Stimulated activated CD4-positive, alpha-beta T cell treated with anti-CD3 and anti-CD28 coated beads, Interleukin-4, amount 100 ng/mL, for 1 hour (primary cell): ENCODE measurements at regions not wholly inside any gene's neighbourhood (a gene's known extent, or its start where the extent isn't known, plus 50 kb on each side); places are given as distances from the start of the nearest gene placed in this dataset.
"Not testable (repeated sequence)": the region's sequence is repeated elsewhere in the genome, so short reads cannot be mapped to it uniquely, and the experiment has no call there.

ENCODE experiments used
- DNase-seq: peaks from one replicate; pipeline ENCODE4 v3.0.0-alpha.2; 2020

DNA sequence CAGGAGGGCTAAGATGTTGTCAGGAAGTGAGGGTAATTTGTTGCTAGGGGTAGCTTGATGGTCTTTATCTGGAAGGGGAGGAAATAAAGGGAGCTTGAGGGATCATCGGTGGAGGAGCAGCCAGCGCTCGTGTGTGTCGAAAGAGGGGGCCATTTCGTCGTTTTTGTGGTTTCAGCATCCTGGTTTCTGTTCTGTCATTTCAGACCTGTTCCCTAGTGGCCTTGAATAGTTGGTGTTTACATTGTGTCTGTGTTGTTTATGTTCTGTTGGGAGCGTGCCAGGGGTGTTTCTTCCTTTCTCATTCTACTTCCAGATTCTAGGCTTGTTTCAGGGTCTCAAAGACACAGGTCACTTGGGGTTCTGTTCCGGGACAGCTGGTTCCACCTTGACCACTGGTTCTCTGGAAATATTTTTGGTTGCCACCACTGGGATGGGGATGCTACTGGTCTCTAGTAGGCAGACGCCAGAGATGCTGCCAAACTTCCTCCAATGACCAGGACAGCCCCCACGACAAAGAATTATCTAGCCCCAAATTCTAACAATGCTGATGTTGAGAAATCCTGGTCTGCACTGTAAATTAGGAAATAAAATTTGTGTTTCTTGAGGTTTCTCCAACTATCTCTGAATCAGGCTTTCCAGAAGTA, 113.9 kb upstream of the NAA20 start:
- DNase-seq, result no peak

DNA sequence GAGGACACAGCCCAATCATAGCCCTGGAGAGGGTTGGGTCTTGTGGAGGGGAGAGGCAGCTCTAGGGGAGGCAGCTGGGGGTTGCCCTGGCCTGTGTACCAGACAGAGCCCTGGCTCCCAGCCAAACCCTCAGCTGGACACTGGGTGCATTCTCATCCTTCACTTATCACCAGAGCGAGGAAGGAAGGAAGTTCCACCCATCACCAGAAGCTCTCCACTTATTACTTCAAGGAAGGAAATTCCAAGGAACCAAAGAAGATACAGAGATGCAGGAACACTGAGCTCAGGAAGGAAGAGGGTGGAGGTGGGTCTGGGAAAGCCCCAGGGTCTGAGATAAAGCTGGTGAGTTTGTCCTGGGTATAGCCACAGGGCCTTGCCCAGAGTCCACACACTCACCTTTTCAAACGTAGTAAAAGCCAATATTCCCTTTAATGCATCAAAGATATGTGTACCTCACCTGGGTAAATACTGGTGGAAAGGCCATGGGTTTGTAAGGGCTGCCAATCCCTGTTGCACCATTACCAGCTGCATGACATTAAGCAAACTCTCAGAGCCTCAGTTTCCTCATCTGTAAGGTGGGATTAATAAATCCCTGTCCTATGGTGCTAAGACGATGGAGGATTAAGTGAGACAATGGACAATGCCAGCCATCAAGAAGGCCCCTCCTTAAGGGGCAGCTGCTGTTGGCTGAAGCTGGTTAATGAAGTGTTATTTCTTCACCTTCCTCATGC, 109.7 kb upstream of the NAA20 start:
- no peak for DNase-seq

DNA sequence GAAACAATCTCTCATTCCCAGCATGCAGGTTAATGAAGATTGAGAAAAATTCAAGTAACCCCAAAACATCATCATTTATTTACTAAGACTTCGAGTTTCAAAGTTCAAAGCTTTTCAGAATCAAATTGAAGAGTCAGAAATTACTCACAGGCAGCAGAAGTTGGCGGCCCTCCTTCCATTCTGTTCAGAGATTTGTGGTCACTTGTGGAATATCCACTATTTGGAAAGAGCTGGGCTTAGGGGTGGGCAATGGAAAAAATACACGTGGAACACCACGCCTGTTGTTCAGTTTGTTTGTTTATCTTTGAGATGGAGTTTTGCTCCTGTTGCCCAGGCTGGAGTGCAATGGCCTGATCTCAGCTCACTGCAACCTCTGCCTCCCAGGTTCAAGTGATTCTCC, 108.6 kb upstream of the NAA20 start:
- no peak for DNase-seq

DNA sequence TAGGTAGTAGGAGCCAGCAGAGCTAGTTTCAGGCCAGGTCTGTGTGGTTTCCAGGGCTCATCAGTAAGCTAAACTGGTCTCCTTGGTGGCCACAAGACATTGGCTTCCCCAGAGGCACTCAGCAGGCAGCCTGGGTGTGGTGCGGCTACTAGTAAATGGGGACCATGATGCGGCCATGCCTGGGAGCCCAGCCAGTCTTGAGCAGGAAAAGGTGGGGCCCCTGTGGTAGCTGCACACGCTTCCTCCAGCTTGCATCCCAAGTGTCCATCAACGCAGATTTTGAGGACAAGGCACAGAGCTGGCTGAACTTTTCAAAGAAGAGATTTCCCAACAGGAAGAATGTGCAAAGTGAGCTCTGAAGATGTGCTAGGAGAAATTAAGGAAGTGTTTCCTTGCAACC, 107.4 kb upstream of the NAA20 start:
- no peak for DNase-seq

DNA sequence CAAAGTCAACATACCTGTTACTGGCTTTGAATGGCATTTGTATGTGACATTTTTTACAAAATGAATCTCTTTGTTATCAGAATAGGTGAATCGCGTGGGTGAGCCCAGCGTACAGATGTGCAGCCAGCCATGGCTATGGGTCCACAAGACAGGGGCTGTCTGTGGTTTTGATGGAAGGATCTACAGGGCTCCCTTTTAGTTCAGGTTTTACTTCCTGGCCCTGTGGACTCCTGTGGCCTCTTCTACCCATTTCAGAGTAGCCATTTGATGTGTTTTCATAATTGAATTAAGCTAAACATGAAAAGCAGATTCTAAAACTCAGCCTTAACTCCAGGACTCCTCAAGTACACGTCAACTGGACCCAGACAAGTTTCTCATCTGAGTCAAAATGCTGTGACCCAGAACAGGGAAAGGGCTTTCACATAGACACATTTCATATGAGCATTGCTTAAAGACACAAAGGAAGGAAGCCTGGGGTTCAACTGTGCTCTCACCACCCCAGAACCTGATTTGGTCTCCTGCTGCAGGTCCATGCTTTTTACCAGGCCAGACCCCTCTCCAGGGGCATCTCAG, 105.3 kb upstream of the NAA20 start:
- no peak for DNase-seq

DNA sequence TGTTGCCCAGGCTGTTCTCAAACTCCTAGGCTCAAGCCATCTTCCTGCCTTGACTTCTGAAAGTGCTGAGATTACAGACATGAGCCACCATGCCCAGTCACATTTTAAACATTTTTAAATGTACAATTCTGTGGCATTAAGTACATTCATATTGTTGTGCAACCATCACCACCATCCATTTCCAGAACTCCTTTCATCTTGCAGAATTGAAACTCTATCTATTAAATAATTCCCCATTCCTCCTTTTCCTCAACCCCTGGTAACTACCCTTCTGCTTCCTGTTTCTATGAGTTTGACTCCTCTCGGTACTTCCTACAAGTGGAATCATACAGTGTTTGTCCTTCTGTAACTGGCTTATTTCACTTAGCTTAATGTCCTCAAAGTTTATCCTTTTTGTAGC, 103.8 kb upstream of the NAA20 start:
- DNase-seq, result no peak

DNA sequence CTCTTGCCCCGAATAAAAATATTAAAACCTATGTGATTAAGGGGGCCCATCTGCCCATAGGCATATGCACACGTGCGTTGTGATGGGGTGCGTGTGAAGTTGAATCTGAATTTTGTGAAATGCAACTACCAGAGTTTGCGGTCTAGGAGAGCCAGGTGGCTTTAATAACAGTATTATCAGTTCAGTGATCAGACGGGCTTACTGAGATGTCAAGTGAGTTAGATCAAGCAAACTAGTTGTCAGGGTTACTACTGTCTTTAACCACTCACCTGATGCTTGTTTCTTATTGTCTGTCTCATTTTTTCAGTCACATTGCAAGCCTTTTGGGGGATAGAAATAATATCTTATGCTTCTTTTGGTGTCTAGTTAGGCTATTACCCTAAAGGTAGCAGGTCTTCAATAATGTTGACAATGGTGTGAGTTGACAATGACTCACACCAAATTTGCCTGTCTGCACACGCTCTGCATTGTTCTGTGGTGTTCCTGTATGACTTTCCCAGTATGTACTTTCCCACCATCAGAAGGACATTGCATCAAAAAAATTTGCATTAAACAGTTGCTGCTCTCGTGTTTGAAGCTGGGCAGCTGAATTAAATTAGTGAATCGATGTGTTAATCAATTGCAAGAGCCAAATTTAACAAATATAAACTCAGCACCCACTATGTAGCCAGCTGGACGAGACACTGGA, 103.1 kb upstream of the NAA20 start:
- no peak for DNase-seq

DNA sequence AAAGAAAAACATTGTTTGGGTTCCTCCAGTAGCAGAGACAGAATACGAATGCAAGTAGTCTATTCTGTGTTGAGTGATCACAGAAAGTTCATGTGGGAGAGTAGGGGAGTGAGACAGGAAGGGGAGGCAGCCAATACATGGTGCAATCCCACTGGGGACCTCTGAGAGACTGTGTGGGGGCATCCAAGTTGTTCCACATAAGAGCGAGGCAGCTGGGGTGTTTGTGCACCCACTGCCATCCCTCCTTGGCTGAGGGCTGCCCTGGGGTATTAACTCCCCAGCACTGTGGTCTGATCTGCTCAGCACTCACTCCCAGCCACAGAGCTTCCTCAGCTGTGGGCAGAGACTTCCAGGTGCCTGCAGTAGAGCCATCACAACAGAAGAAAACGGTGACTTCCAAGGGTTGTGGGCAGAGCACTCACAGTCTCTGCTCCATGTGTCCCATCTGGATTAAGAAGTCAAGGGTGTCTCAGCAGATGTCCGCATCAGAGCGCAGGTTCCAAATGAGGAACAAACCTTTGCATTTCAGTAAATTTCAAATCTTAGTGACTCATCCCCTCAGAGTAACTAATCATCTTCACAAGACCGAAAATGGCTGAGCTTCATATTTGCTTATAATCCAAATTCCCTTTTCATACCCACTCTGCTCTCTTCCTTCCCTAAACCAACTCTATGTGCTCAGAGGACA, 101.9 kb upstream of the NAA20 start:
- DNase-seq, result no peak

DNA sequence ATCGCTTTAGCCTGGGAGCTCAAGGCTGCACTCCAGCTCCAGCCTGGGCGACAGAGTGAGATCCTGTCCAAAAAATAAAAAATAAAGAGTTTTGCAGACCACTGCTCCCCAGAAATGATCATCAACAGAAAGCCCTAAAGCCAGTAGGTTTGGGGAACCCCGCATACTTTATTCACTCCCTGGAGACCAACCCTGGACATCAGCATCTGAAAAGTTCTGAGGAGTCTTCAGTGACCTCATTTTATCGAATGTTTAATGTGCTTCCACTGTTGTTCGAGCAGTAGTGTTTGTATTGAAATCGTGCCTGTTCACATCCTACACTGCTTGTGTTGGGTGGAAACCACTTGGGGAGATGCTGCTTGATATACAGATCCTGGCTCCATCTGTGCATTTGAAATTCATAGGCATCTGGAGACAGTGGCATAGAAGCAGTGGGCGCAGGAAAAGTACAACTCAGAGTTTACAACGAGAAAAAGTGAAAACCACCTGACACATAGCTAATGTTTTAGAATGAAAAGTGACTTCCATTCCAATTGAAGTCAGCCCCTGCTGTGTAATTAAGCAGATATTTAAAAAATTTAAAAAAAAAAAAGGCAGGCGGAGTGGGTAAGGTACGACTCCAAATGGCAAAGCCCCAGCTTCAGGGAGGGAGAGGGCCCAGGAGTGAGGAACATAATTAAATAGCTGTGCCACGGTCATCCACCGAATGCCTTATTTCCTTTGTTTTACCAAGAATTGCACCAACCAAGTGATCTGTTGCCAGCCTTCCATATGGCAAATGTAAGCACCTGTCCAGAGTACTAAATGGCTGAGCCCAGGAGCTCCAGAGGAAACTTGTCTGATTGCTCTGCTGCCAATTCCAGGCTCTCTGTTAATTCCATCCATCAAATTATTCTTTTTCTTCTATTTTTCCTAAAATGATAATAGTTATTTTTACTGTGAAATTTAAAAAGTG, 100.4 kb upstream of the NAA20 start:
- DNase-seq, result no peak

DNA sequence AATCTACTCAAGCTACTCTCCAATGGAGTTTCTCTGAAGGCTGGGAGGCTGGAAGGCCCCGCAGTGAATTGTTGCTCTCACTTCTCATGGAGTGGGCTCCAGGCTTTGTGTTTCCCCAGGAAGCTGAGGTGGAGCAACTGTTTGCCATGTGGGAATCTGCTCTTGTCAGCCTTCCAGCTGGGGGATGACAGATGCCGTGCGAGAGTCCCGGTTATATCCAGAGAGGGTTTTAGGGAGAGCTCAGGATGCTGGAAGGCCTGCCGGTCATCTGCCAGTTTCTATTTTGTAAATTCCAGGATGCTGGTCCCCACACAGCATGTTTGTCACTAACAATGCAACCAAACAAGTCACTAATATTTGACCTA, 98.2 kb upstream of the NAA20 start:
- no peak for DNase-seq

DNA sequence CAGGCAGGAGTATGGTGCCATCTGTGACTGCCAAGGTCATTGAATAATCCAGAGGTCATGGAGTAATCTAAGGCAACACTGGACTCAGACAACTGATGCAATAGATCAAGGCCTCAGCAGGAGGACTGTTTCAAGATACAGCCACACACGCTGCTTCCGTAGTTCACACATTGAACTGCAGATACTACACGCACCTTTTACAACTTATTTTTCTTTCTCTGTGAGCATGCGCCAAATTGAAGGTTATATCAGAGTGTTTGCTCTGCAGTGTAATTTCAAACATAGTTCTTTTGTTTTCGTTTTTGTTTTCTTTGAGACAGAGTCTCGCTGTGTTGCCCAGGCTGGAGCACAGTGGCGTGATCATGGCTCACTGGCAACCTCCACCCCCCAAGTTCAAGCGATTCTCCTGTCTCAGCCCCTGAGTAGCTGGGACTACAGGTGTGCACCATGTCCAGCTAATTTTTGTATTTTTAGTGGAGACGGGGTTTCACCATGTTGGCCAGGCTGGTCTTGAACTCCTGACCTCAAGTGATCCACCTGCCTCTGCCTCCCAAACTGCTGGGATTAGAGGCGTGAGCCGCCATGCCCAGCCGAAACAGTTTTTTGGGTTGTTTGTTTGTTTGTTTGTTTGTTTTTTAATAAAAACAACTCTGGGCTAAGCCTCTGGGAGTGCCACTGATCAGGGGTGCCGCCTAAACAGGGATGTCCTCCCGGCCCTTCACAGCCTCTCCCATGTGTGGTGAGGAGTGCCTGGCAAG, 96.6 kb upstream of the NAA20 start:
- DNase-seq, result no peak

DNA sequence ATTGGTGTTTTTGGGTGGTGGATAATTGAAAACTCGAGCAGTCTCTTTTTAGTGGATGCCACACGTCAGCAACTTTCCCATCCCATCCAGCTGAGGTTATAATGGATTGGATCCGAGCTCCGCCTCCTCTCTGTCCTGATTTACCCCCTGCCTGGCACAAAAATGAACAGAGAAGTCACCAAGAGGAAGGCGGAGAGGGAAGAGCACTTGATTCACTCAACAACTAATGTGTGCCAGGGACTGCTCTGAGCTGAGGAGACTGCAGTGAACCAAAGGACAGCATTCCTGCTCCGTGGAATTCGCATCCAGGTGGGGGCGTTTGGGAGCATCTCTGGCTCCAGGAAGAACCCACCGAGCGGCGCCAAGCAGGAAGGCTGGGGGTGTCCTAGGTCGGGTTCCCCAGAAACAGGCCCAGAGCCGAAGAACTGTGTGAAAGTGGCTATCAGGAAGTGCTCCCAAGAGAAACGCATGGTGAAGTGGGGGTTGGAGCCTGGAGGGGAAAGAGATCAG, 95.8 kb upstream of the NAA20 start:
- no peak for DNase-seq

DNA sequence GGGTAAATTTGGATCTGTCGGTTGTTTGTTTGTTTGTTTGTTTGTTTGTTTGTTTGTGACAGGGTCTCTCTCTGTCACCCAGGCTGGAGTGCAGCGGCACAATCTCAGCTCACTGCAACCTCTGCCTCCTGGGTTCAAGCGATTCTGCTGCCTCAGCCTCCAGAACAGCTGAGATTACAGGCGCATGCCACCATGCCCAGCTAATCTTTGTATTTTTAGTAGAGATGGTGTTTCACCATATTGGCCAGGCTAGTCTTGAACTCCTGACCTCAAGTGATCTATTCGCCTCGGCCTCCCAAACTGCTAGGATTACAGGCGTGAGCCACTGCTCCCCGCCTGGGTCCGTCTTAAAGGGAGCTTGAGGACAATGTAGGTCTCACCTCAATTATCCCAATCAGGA, 95.3 kb upstream of the NAA20 start:
- DNase-seq, result not testable (repeated sequence)

DNA sequence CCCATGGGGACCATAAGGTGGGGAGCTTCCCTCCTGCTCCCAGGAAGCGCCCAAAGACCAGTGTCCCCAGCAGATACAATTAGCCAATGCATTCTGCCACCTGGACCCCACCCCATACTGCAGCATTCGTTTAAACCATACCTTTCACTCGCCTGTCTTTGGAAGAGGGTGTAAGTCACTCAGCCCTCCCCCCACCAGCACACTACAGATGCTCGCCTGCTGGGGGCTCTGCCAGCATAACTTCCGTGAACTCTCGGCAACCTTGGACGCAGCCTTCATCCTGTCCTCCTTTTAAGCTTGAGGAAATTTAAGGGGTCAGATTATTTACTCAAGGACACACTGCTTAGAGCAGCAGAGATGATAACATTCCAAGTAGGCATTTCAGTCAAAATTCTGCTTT, 94.4 kb upstream of the NAA20 start:
- DNase-seq, result no peak

DNA sequence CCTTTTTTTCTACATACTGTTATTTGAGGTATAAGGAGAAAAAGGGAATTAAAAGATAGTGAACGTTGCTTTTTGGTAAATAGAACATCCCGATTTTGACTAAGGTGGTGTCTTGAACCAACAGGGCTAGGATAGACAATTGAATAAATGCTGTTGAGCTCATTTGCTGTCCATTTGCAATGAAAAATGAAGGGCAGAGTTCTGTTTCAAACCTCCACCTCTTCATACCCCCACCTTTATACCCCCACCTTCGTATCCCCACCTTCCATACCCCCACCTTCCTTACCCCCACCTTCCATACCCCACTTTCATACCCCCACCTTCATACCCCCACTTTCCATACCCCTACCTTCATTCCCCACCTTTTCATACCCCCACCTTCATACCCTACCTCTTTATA, 93.4 kb upstream of the NAA20 start:
- DNase-seq, result no peak

DNA sequence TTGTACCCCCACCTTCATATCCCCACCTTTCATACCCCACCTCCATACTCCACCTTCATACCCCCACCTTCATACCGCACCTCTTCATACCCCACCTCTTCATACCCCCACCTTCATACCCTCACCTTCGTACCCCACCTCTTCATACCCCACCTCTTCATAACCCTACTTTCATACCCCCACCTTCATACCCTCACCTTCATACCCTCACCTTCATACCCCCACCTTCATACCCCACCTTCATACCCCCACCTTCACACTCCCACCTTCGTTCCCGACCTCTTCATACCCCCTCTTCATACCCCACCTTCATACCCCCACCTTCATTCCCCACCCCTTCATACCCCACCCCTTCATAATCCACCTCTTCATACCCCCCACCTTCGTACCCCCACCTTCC, 92.9 kb upstream of the NAA20 start:
- no peak for DNase-seq

DNA sequence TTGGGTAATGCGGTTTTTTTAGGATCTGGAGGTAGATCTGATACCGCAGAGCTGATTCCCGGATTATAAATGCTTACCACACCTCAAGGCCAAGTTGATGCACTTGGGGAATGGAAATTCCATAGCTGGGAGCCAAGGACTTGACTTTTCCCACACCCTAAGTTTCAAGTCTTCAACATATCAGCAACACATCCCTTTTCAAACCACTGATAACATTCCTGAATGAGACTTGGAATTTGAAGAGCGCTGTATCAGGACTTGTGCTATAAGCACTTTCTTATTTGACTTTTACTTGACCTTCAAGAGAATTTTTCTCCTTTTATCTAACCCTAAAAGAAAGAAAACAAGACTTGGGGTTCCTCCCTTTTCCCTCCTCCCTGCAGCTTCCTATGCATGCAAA, 90.6 kb upstream of the NAA20 start:
- DNase-seq, result no peak

DNA sequence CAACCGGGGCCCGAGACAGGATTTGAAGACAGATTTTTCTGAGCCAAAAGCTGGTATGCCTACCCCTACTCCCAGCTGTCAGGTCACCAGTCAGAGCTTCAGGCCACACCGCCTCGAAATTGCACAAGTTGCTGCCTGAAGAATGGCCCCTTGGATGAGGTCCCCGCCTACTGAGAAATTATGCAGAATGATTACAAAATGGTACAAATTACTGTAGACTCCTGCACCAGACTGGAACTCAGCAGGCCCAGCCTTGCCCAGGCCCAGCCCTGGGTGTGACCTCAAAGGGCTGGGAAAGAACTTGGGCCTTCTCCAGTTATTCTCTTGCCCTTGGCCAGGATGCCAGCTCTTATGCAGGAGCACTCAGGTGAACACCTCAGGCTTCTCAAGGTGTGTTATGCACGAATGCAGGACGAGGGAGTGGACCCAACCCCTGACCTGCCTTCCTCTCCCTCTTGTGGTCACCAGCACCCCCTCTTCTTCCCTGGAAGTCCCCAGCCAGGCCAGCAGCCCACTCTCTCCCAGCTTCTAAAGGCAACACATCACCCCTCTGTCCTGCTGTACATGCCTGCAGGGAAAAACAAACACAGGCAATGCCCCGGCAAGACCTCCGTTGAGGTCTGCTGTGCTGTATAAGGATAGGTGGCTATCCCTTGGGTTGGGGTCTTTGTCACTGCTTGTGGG, 88.7 kb upstream of the NAA20 start:
- DNase-seq, result no peak

DNA sequence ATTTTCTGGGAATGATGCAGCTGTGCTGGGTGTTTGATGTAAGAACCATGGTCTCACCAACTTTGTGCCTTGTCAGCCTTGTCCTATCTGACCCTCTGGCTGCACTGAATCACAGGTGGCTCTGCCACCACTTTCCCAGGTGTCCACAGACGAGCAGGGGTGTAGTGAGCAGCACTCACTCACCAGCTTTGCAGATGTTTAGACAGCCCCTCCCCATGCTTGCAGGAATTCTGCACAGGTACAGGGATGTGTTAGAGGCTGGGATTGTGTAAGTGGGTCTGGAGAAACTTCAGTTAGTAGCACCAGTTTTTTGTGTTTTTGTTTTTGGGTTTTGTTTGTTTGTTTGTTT, 88.2 kb upstream of the NAA20 start:
- DNase-seq, result no peak

DNA sequence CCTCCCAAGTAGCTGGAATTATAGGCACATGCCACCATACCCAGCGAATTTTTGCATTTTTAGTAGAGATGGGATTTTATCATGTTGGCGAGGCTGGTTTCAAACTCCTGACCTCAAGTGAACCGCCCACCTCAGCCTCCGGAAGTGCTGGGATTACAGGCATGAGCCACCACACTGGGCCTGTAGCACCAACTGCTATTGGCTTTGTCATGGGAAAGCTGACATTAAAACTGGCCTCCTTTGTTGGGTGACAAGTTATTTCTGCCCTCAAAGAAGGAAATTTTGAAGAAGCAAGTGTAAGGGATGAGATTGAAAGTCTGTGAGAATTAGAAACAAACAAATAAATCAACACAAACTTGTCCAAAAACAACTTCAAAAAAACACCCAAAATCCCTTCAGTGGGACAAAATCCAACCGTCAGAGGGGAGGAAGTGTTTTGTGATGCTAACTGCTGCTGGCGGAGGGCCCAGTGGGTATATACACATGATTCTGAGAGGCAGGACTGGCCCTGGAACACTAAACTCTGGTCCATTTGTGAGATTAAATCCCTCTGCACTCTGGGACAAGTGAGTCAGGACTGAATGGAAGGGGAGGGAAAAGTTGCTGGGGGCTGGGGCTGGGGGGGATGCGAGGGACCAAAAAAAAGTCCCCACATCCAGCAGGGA, 87.5 kb upstream of the NAA20 start:
- DNase-seq, result no peak
